ENCODE measurements at regions not wholly inside any gene's neighbourhood (a gene's known extent, or its start where the extent isn't known, plus 50 kb on each side); places are given as distances from the start of the nearest gene placed in this dataset.

DNA sequence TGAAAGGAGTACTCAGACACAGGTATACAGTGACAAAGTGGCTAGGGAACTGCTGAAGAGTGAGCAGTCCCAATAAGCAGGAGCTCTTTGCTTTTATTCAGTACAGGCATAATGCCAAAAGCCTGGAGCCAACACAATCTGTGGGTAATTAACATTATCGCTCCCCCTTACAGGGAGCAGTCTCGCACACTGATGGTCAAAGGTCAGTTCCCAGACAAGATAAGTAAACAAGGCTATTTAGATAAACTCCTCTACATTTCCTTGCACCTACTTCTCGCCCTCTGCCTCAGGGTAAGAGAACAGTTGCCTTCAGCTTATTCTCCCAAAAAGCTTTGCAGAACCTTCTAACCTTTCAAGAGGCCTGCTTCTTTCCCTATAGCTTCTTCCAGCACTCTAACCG lies 73.9 kb upstream of the TAF9B start:
- H3K4me3 ChIP-seq (ENCODE audit: low read length), result no peak overlapping the region
- DNase-seq (ENCODE audit: low read depth, low spot score), result no peak

DNA sequence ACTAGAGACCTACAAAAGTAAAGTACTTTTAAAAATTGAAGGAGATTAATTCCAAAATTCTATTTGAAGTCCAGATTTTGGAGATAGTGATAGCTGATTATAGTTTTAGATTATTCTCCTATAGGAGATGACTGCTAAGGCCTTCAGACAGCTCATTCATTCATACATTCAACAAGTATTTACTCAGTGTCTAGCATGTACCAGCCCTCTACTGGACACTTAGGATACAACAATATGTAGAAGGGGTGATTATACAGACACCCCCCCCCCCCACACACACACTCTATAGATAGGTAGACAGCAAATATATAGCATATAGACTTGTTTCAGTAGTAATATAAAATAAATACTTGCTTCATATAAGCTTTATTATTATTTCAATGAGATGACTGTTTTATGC lies 60.4 kb upstream of the TAF9B start:
- H3K4me3 ChIP-seq (ENCODE audit: low read length), result no peak overlapping the region
- peak; percentile 38 for DNase-seq (ENCODE audit: low read depth, low spot score)
